BLaER1 treated with 17β-estradiol and CSF1 and Interleukin-3, amounts not matched to agents 10 nM and 100 nM (cell line): ENCODE measurements at regions not wholly inside any gene's neighbourhood (a gene's known extent, or its start where the extent isn't known, plus 50 kb on each side); places are given as distances from the start of the nearest gene placed in this dataset.

Experiments used
- H3K27ac ChIP-seq, 11 experiments: shearing (Covaris generic); formaldehyde crosslinking; 2 replicates each; pipeline ENCODE4 v1.8.1; 2022
- H3K27me3 ChIP-seq, 11 experiments: shearing (Covaris generic); formaldehyde crosslinking; 2 replicates each; pipeline ENCODE4 v1.8.1; 2022
- H3K36me3 ChIP-seq, 11 experiments: shearing (Covaris generic); formaldehyde crosslinking; 2 replicates each; pipeline ENCODE4 v1.8.1; 2022
- H3K4me1 ChIP-seq, 10 experiments: shearing (Covaris generic); formaldehyde crosslinking; 2 replicates each; pipeline ENCODE4 v1.8.1; 2022
- H3K4me2 ChIP-seq, 11 experiments: shearing (Covaris generic); formaldehyde crosslinking; 2 replicates each; pipeline ENCODE4 v1.8.1; 2022
- H3K4me3 ChIP-seq, 10 experiments: shearing (Covaris generic); formaldehyde crosslinking; 2 replicates each; pipeline ENCODE4 v1.8.1; 2022
- H3K9ac ChIP-seq, 11 experiments: shearing (Covaris generic); formaldehyde crosslinking; 2 replicates each; pipeline ENCODE4 v1.8.1; 2022
- H3K9me3 ChIP-seq, 11 experiments: shearing (Covaris generic); formaldehyde crosslinking; replicated peaks in 1 of 11; 2 replicates each; pipeline ENCODE4 v1.8.1; 2022
- H4K20me1 ChIP-seq, 11 experiments: shearing (Covaris generic); formaldehyde crosslinking; 2 replicates each; pipeline ENCODE4 v1.8.1; 2022
- Cebpa-rat ChIP-seq, 11 experiments: shearing (Covaris generic); IDR thresholded peaks; 2 replicates each; pipeline ENCODE4 v1.8.1; 2022

DNA sequence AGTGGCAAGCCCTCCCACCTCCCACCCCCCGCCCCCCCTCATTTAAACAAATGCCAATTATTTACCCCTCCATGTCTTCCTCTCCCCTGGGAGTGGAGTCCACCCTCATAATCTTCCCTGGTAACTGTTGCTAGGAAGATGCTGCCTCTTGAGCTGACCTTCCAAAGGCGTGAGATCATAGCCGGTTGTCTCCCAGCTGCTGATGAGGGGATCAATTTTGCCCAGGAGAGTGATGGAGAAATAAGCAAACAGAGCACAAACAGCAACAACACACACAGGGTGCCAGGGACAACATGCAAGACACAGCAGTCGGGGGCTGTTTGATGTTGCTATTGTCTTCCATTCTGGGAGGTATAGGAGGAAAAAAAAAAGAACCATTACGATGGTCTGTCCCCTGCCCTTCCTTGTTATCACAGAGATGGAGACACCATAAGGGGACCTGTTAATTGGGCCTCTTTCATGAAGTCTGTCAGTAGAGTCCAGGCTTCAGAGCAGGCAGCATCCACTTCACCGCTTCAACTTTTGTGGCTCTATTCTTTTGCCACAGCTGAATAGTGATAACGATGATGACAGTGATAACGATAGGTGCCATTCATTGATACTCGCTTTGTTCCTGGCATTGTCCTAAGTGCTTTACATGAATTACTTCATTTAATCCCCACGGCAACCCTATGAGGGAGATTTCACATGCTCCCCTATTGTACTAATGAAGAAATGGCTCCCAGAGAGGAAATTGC lies 76.9 kb upstream of the RGMA start:
- Histone ChIP-seq H3K4me3 (no peak overlapping the region), H3K9ac (no peak overlapping the region), H3K36me3 (no peaks in the 10 kb centered on the region), H3K4me1 (no peaks in the 10 kb centered on the region), H3K27ac (no peak overlapping the region), H3K4me2 (no peak overlapping the region), H3K27me3 (no peaks in the 10 kb centered on the region), H4K20me1 (no peaks in the 10 kb centered on the region), H3K9me3 (peaks cover 0 to 4% (median 0%) of the 10 kb centered on the region in 11 experiments; a peak in 1 of 22 replicates)
- TF ChIP-seq Cebpa-rat (IDR thresholded peaks at IDR 0.05), result no peak

DNA sequence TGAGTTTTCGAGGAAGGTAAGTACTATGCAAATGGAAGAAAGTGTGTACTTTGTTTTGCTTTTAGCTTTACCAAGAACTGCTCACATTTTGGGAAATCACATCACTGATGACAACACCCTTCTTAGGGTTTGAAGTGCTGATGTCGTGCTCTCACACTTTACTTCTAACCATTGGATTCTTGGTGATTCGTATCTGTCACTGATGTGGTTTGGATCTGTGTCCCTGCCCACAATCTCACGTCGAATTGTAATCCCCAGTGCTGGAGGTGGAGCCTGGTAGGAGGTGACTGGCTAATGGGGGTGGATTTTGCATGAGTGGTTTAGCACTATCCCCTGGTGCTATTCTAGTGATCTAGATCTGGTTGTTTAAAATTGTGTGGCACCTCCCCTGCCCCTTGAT lies 75.4 kb upstream of the RGMA start:
- H3K9ac ChIP-seq, result no peak overlapping the region
- no peak for TF ChIP-seq Cebpa-rat (IDR thresholded peaks at IDR 0.05)
- H3K4me3 ChIP-seq, result no peak overlapping the region
- peaks cover 0 to 4% (median 0%) of the 10 kb centered on the region in 11 experiments; a peak in 1 of 22 replicates for H3K9me3 ChIP-seq
- no peaks in the 10 kb centered on the region for H3K4me1 ChIP-seq
- no peak overlapping the region for H3K4me2 ChIP-seq
- H4K20me1 ChIP-seq, result no peaks in the 10 kb centered on the region
- H3K27me3 ChIP-seq, result no peaks in the 10 kb centered on the region
- no peaks in the 10 kb centered on the region for H3K36me3 ChIP-seq
- H3K27ac ChIP-seq, result no peak overlapping the region

DNA sequence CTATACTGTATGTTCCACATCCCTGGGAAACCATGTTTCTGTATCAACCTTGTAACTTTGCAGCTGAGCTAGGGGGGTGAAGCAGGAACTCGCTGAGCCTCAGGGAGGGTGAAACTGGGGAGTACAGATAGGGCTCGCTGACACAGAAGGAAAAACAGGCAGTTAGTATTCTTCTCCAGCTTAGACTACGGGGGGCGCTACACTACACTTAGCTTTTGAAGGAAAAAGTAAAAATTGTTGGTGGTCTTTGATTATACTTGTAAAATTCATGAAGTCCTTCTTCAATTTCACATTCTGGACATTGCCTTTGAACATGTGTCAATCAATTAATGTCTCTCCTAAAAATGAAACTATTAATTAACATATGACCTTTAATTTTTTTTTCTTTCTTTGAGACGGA lies 73.5 kb upstream of the RGMA start:
- Histone ChIP-seq H3K9me3 (no peaks in the 10 kb centered on the region), H3K4me1 (no peaks in the 10 kb centered on the region), H3K36me3 (no peaks in the 10 kb centered on the region), H4K20me1 (no peaks in the 10 kb centered on the region), H3K9ac (no peak overlapping the region), H3K27me3 (no peaks in the 10 kb centered on the region), H3K4me3 (no peak overlapping the region), H3K27ac (no peak overlapping the region), H3K4me2 (no peak overlapping the region)
- TF ChIP-seq Cebpa-rat (IDR thresholded peaks at IDR 0.05), result no peak

DNA sequence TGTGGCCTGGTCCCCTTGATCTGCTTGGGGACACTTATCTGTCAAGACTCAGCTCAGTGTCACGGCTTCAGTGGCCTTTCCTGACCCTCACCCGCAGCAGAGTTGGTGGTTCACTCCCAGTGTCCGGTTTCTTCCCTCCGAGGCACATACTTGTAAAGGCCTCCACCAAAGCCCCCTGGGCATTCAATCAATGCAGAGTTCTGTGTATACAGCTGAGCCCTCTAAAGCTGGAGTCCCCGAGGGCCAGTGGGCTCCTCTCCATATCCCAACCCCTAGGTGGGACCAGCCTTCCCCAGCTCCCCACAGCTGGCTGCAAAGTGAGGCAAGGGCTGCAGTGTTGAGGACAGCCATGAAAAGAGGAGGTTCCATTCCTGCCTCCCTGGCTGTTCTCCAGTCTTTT lies 70.9 kb upstream of the RGMA start:
- no peak for TF ChIP-seq Cebpa-rat (IDR thresholded peaks at IDR 0.05)
- no peaks in the 10 kb centered on the region for H3K4me1 ChIP-seq
- H3K27ac ChIP-seq, result no peak overlapping the region
- H3K36me3 ChIP-seq, result no peaks in the 10 kb centered on the region; a peak in 1 of 22 replicates
- H3K4me3 ChIP-seq, result no peak overlapping the region
- no peak overlapping the region for H3K4me2 ChIP-seq
- no peak overlapping the region for H3K9ac ChIP-seq
- H4K20me1 ChIP-seq, result no peaks in the 10 kb centered on the region
- peaks cover 8 to 22% (median 9%) of the 10 kb centered on the region in 11 experiments; a peak in 18 of 22 replicates for H3K9me3 ChIP-seq
- no peaks in the 10 kb centered on the region for H3K27me3 ChIP-seq

DNA sequence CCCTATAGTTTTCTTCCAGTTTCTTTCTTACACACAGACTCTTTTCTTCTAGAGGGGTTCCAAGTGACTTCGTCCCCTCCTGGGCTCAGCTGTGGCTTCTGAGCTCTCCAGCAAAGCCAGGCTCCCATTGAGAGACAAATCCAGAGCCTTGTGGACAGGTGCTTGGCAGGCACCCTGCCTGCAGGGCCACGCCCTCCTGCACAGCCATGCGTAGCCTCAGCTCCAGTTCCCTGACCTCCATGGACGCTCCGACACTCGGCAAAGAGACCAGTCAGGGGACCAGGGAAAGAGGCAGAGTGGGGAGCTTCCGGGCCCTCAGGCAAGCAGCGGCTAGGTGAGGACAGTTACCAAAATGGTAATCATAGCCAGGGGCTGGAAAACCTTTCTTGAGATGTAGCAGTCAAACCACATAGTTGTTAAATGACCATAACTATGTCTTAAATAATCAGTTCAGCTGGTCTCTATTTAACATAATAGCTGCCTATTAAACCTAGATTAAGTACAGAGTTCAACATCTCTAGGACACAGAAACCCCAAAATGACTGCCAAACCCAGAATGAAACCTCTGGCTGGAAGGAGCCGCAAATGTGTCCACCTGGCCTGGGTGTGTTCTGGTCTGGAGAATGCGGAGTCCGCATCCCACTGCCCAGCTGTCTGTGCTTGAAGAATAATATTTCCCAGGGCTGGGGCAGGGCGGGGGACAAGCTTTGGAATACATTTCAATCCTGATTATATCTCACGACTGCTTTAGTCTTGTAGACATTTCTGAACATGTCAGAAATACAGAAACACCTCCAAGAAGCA lies 69.3 kb upstream of the RGMA start:
- Histone ChIP-seq H4K20me1 (no peaks in the 10 kb centered on the region), H3K36me3 (no peaks in the 10 kb centered on the region; a peak in 1 of 22 replicates), H3K27ac (no peak overlapping the region), H3K4me3 (no peak overlapping the region), H3K4me1 (0 out of 20 replicates have a peak, but pooled peaks cover 0 to under 1% (median 0%) of the 10 kb centered on the region in 10 experiments), H3K9me3 (peaks cover 9 to 23% (median 12%) of the 10 kb centered on the region in 11 experiments; a peak in 18 of 22 replicates), H3K9ac (no peak overlapping the region), H3K27me3 (no peaks in the 10 kb centered on the region), H3K4me2 (no peak overlapping the region)
- TF ChIP-seq Cebpa-rat (IDR thresholded peaks at IDR 0.05), result no peak

DNA sequence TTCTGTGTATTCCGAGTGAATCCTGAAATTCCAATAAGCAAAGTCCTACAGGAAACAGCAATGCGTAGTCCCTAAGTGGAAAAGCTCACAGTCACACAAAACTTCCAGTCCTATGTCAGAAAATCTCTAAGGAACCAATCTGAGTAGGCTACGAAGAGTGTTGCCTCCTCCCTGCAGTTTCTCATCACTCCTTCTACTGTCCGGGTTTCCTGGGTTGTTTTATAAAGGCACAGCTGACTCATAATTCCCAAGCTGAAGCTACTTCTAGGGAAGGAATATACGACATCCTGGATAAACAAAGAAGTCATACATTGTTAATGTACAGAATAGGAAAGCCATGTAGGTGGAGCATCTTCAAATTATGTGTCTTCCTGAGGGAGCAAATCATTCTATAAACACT lies 65.7 kb upstream of the RGMA start:
- no peak for TF ChIP-seq Cebpa-rat (IDR thresholded peaks at IDR 0.05)
- Histone ChIP-seq H3K27ac (no peak overlapping the region), H3K9me3 (peaks cover 9 to 23% (median 12%) of the 10 kb centered on the region in 11 experiments; a peak in 18 of 22 replicates), H3K27me3 (no peaks in the 10 kb centered on the region), H4K20me1 (no peaks in the 10 kb centered on the region), H3K4me2 (no peak overlapping the region), H3K36me3 (no peaks in the 10 kb centered on the region; a peak in 1 of 22 replicates), H3K4me1 (peaks cover 15 to 27% (median 19%) of the 10 kb centered on the region in 10 experiments; a peak in 19 of 20 replicates), H3K9ac (no peak overlapping the region), H3K4me3 (no peak overlapping the region)

DNA sequence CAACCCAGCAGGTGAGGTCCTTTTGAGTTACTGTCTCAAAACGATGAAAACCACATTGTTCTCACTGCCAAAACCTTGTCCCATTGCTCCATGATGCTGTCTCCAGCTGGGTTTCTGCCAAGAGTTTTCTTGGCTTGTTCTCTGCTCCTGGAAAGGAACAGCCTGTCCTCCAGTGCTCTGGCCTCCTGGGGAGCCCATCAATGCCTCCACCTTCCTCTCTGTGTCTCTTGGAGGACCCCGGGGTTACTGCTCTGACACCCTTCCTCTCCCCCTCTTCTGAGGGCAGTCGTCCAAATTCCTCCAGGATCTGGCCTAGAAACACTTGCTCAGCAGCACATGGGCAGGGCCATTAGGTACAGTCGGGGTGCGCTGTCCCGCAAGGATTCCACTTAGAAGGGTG lies 63.9 kb upstream of the RGMA start:
- H3K9me3 ChIP-seq, result peaks cover 9 to 30% (median 14%) of the 10 kb centered on the region in 11 experiments; a peak in 18 of 22 replicates
- no peaks in the 10 kb centered on the region for H3K27me3 ChIP-seq
- no peak overlapping the region for H3K9ac ChIP-seq
- peak overlapping the region in 5 of 11 experiments; percentile 53 to 71 (median 62); a peak in 9 of 22 replicates for H3K4me2 ChIP-seq
- H4K20me1 ChIP-seq, result no peaks in the 10 kb centered on the region
- no peak overlapping the region for H3K4me3 ChIP-seq
- no peaks in the 10 kb centered on the region; a peak in 1 of 22 replicates for H3K36me3 ChIP-seq
- no peak overlapping the region for H3K27ac ChIP-seq
- TF ChIP-seq Cebpa-rat (IDR thresholded peaks at IDR 0.05), result no peak
- peaks cover 15 to 27% (median 19%) of the 10 kb centered on the region in 10 experiments; a peak in 19 of 20 replicates for H3K4me1 ChIP-seq

DNA sequence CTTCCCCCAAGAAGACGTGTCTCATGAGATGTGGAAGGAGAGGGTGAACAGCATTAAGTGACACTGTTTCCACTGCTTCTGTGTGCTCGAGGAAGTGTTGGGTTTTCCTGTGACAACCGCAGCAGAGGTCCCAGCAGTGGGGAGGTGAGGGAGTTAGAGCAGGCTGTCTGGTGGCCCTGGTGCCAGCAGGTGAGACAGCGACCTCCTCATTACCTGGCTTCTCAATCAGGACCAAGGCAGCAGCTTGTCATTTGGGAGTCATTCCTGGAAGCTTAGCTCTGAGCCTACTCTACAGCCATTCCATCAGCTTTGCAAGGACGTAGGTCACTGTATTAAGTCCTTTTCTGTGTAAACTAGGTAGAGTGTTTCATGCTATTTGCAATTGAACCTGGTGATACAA lies 63.3 kb upstream of the RGMA start:
- H3K36me3 ChIP-seq, result no peaks in the 10 kb centered on the region; a peak in 1 of 22 replicates
- peaks cover 9 to 29% (median 14%) of the 10 kb centered on the region in 11 experiments; a peak in 18 of 22 replicates for H3K9me3 ChIP-seq
- no peaks in the 10 kb centered on the region for H4K20me1 ChIP-seq
- peak overlapping the region in 10 of 11 experiments; percentile 47 to 71 (median 62); a peak in 20 of 22 replicates for H3K4me2 ChIP-seq
- TF ChIP-seq Cebpa-rat (IDR thresholded peaks at IDR 0.05), result no peak
- H3K9ac ChIP-seq, result no peak overlapping the region
- H3K27ac ChIP-seq, result no peak overlapping the region
- no peak overlapping the region for H3K4me3 ChIP-seq
- H3K4me1 ChIP-seq, result peaks cover 15 to 27% (median 19%) of the 10 kb centered on the region in 10 experiments; a peak in 19 of 20 replicates
- no peaks in the 10 kb centered on the region for H3K27me3 ChIP-seq
